NCI-H2227 (cell line): ENCODE measurements at regions not wholly inside any gene's neighbourhood (a gene's known extent, or its start where the extent isn't known, plus 50 kb on each side); places are given as distances from the start of the nearest gene placed in this dataset.

Source experiments
- DNase-seq: peaks from one replicate; lab custom pipeline; 2025; ENCODE audit not compliant: unreplicated experiment; lab: John Stamatoyannopoulos, UW

DNA sequence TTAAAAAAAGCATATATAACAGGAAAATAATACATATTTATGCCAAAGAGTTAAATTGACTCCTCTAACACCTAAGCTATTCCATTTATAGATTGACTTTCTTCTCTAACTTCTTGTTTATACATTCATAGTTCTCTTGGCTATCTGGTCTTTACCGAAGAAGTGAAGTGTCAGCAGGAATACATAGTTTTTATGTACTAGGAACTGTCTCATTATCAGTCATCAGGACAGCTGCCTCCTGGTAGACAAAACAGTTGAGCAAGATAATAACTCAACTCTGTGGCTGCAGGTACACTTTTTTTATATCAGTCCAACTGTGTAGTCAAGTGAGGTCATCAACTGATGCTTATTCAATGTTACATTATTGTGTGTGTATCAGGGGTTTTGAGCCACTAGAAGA lies 1436.0 kb upstream of the NUDT12 start:
- DNase-seq, result no peak

DNA sequence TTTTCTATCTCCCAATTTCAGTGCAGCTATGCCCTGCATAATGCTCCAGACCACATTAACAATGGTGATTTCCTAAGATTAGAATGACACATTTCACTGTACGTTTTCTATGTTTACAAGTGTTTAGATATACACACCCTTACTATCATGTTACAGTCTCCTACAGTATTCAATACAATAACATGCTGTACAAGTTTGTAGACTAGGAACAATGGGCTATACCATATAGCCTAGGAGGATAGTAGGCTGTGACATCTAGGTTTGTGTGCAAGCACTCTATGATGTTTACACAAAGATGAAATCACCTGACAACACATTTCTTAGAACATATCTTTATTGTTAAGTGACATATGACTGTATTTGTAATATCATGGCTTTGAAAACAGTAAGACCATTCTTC lies 1435.6 kb upstream of the NUDT12 start:
- DNase-seq, result no peak

DNA sequence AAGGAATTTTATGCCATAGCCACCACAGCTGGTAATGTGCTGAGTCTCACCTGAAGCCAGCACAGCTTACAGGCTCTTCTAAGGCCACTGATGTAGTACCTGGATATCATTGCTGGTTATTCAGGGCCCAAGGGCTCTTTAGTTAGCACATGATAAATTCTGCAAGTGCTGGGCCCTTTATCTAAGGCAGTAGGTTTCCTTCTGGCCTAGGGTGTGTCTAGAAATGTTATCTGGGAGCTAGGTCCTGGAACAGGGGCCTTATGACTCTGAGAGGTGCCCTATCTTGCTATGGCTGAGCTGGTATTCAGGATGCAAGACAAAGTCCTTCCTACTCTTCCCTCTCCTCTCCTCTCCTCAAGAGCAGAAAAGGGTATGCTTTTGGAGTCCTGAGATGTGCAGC lies 1424.5 kb upstream of the NUDT12 start:
- no peak for DNase-seq

DNA sequence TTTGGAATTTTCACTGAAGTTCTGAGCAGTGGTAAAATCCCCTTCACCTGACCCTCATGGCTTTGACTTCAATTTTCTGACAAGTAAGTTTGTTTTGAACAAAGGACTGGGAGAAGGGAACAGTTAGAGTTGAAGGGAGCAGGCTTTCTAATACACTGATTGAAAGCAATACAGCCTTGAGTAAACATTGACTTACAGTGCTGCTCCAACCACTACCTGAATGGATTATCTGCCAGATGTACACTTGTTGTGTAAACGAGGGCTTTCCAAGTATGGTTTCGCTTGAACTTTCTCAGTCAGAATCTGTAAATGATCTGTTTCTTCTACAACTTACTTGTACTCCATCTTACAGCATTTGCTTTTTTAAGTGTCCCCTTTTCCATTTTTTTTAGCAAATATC lies 1414.9 kb upstream of the NUDT12 start:
- no peak for DNase-seq

DNA sequence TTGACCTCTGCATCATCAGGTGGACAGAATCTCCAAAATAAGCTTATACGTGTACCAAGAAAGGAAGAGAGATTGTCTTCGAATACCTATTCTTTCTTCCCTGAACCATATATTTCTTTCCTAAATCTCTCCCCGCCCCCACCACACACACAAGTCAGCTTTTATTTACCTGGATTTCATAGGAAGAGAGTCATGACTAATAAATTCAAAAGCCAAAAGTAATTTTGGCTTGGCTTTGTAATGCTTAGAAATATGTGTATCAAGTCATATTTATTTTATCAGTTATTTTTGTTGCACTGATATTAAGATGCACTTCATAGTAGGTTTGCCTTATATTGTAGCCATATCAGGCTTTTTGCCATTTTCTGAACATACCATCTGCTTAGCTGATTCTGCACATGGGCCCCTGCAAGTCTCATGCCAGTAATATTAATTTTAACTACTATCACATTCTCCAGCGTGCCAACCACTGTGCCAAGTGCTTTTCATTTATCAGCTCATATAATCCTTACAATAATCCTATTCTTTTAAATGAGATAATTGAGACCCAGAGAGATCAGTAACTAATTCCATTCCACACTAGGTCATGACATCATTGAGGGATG lies 1405.3 kb upstream of the NUDT12 start:
- no peak for DNase-seq

DNA sequence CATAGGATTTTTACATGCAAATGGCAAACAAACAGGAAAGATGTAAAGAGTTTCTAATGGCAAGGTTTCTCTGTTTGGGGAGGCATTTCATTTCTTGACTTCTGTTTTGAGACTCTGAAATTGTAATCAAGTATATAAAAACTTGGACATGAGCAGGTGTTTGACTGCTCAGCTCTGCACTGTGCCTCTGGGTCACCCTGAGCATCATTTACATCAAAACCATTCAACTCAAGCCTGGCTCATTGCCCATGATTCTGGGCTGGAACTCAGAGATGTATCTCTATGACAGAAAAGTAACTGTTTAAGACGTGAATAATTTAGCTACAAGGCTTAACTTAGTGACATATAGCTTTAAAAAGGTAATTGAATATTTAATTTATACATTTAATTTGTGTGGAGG lies 1402.4 kb upstream of the NUDT12 start:
- no peak for DNase-seq

DNA sequence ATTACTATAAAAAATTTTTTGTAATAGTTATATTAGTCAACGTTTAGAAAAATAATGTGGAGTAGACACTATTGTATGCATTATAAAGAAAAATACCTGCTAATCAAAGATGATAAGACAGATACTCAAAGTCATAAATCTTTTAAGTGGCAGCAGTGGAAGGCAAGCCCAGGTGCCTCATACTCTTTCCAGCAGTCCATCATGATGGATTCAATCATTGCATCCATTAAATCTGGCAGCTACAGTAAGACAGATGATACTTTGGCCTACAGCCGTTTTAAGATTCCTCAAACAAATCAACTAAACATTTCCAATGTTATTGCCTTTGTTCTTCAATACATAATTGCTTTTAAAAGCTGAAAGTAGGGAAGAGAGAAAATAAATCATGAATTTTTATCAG lies 1392.9 kb upstream of the NUDT12 start:
- DNase-seq, result no peak

DNA sequence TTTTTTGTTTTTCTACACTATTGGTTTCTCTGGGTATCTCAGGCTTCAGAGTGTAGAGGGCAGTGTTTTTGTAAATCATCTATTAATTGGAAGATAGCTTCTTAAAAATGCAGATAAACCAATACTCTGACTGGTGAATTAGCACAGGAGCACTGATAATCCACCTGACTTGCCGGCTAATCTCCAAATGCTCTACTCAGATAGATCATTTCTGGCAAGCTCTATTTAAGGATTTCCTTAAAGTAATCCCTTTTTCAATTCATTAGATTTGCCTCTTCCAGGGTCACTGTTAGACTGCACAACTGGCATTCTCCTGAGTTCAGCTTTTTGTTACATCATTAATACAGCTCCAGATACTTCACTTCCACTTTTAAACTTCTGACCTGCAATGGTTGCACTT lies 1390.3 kb upstream of the NUDT12 start:
- no peak for DNase-seq

DNA sequence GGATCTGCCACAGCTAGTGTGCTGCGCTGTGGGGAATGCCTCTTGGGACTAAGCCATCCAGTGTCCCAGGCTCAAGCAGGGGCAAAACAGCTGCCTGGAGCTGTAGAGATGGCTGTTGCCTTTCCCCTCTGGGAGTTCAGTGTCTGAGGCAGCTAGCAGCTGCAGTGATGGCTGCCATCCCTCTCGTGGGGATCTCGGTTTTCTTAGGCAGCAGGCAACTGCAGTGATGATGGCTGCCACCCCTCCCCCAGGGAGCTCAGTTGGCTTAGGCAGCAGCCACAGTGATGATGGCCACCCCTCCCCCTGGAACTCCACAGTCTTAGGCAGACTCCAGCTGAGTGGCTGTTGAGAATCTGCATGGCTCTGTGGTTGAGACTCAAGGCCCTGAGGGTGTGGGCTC lies 1389.2 kb upstream of the NUDT12 start:
- DNase-seq, result no peak

DNA sequence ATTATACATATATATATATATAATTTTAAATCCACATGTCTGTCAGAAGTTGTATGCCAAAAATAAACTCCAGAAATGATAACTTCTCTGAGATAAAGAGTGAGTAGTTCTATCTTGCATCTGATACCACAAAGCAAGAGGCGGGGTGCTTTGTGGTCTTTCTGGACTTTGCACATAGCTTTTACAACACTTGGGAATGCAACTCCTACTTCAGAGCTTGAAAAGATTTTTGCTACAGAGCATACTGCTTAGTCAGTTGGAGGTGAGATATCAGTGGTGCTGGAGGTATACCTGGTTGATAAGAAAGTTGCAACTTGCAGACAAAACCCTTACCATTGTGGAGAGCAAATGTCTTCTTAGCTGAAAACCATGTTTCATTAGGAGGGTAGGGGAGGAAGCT lies 1384.5 kb upstream of the NUDT12 start:
- no peak for DNase-seq

DNA sequence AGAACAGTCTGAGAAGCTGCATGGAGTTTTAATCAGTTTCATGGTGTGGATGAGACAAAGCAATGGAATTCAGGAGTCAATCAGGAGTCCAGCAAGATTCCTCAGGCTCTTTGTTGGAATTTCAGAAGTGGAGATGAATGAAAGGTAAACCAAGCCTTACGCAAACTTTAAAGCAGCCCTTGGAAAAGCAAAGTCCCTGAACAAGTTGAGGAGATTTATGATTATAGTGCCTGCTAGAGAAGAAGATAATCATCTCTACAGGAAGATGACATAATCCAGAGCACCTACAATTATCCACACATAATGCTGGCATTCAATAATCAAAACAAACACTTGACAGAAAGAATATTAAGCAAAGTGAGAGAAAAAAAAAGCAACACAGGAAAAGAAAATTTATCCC lies 1380.1 kb upstream of the NUDT12 start:
- DNase-seq, result no peak

DNA sequence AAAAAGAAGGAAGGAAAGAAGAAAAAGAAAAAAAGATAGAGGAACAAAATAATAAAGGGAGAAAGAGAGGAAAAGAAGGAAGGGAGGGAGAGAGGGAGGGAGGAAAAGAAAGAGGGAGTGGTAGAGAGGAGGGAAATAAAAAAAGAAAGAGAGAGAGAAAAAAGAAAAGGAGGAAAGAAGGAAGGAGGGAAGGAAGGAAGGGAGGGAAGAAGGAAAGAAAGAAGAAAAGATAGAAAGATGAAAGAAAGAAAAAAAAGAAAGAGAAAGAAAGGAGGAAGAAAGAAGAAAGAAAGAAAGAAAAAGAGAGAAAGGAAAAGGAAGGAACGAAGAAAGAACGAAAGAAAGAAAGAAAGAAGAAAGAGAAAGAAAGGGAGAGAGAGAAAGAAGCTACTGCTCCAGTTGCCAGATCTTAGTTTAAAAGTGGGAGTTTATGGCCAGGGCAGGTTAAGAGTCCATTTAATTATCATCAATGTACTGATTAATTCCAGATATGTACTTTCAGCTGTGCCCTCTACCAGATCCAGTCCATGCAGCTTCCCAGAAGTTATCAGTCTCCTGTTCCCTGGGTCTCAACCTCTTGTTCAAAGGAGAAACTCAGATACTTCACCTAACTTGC lies 1378.5 kb upstream of the NUDT12 start:
- DNase-seq, result no peak

DNA sequence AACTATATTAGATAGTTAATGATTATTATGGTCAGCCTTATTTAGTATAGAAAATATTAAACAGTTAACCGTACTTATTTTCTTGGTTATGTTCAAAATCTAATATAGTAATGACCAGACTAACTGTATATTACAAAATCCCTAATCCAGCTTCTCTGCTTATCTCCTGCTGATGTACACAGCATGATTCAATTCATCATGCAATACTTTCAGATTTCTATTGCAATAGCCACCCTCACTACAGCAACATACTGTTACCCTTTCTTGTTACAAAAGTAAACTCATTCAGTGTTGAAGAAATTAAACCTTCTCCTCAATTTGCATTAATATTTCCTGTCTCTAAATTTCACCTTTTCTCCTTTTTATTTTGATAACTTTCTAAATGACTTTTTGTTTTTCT lies 1375.0 kb upstream of the NUDT12 start:
- no peak for DNase-seq

DNA sequence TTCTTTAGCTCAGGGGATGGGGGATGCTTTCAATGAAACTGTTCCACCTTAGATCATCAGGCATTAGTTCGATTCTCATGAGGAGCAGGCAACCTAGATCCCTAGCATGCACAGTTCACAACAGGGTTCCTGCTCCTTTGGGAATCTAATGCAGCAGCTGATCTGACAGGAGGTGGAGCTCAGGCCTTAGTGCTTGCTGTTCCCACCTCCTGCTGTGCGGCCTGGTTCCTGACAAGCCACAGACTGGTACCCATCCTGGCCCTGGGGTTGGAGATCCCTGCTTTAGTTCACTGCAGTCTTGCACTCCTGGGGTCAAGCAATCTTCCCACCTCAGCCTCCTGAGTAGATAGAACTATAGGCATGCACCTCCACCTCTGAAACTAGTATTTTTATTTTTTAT lies 1369.8 kb upstream of the NUDT12 start:
- no peak for DNase-seq

DNA sequence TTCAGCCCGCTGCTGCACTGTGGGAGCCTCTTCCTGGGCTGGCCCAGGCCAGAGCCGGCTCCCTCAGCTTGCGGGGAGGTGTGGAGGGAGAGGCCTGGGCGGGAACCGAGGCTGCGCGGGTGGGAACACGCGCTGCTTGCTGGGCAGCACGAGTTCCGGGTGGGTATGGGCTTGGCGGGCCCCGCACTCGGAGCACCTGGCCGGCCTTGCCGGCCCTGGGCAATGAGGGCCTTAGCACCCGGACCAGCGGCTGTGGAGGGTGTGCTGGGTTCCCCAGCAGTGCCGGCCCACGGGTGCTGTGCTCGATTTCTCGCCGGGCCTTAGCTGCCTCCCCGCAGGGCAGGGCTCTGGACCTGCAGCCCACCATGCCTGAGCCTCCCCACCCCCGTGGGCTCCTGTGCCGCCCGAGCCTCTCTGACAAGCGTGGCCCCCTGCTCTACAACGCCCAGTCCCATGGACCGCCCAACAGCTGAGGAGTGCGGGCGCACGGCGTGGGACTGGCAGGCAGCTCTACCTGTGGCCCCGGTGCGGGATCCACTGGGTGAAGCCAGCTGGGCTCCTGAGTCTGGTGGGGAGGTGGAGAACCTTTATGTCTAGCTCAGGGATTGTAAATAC lies 1366.4 kb upstream of the NUDT12 start:
- no peak for DNase-seq

DNA sequence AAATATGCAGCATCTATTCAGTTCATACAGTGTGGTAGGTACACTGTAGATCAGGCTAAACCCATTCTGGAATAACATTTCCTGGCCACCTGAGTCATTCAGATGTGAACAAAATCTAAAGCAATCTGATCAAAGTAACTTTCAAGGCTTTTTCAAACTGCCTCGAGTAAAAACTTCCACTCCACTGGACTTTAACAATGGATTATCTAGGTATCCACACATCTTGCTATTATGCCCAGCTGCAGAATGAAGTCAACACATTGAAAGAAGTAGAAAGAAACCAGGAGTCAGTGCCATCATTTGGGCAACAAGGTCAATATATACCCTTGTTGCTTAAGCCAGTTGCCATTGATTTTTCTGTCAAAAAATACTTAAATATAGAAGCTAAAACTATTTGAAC lies 1352.6 kb upstream of the NUDT12 start:
- peak; percentile 2 for DNase-seq

DNA sequence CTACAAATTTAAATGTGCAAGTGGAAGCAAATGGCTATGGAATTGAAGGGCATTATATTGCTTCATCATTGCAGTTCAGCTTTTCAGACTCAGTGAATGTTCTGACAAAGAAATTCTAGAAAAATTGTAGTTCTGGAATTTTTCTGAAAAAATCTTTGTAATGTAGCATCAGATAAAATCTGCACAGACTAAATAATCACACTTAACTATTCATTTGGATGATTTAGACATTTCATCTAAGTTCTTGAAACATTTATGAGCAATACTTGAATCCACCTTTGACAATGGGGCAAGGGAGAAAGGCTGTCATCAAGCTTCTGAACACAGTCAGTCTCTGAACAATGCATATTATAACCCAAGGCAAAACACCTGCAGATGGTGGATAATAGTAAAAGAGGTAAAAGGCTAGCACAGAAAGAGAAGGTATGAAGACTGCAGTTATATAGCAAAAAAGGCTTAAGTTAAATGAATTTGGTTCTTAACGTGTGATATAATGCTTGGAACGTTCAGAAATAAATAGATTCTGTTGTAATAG lies 1352.0 kb upstream of the NUDT12 start:
- DNase-seq, result no peak

DNA sequence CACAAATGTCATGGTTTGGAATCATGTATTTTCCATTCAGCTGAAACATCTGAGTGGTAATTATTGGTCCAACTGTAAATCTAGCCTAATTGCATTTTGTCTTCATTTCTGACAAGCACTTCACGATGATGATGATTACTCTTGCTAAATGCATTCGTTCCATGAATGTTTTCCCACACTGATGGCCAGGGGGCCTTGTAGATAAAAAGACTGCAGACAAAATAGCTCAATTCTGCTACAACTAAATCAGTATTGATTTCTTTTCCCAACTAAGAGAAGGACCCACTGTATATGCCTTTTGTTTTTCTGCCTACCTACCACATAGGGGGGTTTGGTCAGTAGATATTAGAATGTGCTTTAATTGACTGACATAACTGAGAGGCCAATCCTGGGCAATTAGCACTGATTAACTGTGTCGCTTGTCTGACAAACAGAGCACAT lies 1351.3 kb upstream of the NUDT12 start:
- no peak for DNase-seq

DNA sequence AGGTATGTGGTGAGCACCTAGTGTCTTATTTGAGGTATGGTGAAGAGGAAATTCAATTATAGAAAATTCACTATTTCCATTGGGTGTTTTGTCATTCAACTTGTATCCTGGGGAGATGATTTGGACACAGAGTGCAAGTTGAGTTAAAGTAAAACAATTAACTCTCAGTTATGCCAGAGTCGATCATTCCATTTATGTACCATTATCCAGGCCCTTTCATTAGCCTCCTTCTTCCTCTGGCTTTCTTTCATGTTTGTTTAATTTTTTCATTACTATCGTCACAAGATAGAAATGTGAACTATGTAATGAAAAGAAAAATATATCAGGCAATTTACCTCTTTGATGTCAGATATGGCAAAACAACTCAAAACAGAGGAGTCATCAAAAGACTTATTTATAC lies 1347.2 kb upstream of the NUDT12 start:
- DNase-seq, result no peak

DNA sequence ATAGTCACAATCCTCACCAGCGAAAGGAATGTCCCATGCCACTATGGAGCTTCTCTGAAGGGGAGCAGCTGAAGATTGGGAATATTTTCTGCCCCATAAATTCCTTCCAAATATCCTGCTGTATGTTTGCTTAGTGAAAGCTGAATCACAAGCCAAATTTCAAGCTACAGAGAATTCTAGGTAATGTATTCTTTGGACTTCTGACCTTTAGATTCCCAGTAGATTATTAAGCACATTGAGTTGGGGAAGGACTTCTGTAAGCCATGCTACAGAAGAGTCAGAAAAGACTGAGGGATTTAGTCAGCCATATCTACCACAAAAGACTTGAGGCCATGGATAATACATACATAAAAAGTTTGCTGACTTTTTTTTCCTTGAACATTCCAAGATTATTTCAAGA lies 1342.0 kb upstream of the NUDT12 start:
- no peak for DNase-seq

DNA sequence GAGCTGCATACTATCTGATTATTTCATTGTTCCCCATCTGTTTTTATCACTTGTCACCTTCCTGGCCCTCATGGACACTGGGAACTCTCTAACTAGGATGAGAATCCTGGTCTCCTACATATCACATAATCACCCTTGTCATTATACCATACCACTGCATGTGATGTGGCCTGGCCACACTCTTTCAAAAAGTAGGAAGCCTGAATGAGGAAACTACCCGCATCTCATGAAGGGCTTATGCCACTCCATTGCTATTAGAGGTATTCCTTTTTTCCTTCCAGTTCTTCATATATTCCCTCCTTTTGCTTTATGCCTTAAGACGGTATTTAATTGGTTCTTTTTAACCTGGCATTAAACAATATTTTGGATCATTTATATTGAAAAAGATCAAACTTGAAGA lies 1341.4 kb upstream of the NUDT12 start:
- no peak for DNase-seq

DNA sequence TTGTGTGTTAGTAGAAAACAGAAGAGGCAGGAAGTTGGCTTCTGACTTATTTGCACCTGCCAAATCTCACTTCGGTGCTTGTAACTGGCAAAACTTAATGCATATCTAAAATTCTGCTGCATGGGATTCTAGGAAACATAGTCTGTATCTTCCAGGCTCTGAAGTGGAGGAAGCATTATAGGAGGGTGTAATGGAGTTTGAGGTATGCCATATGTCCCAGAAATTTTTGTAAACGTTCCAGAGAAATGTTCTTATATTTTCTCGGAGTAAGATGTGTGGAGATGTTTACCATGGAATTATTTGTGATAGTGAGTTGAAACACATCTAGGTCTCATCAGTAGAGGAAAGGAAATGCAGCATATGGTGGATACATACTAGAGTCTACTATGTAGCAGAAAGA lies 1329.0 kb upstream of the NUDT12 start:
- DNase-seq, result no peak

DNA sequence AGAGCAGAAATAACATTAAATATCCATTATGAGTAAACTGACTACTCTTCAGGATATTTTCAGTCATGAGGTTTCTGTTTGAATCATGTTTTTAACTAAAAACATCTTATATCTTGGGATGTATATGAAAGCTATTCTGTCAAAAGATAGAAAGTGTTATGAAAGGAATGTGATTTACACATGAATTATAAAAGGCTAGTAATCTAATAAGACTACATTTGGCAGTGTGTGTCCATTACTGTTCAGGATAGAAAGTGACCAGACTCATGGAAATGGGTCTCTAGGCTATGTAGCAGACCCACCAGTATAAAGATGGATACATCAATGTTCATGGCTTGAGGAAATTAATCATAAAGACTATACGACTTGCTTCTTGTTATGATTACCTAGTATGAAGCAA lies 1328.2 kb upstream of the NUDT12 start:
- DNase-seq, result no peak
